ENCODE measurements at regions not wholly inside any gene's neighbourhood (a gene's known extent, or its start where the extent isn't known, plus 50 kb on each side); places are given as distances from the start of the nearest gene placed in this dataset.

DNA sequence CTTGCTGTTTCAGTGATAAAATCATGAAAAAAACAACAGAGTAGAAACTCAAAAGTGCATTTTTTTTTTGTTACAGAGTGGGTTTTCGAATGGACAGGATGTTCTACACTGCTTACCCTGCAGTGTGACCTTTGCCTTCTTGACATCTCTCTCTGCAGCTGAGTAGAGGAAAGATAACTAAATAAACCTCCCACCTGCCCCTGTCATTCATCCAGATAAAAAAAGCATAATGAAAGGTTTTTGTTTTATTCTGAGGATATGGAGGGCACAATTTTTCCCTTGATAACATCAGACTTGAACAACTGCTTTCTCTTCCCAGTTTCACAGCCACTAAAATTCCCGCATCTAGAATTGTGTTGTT, 193.6 kb upstream of the FOXQ1 start:
- DNase-seq (ENCODE audit: low spot score): no peak

DNA sequence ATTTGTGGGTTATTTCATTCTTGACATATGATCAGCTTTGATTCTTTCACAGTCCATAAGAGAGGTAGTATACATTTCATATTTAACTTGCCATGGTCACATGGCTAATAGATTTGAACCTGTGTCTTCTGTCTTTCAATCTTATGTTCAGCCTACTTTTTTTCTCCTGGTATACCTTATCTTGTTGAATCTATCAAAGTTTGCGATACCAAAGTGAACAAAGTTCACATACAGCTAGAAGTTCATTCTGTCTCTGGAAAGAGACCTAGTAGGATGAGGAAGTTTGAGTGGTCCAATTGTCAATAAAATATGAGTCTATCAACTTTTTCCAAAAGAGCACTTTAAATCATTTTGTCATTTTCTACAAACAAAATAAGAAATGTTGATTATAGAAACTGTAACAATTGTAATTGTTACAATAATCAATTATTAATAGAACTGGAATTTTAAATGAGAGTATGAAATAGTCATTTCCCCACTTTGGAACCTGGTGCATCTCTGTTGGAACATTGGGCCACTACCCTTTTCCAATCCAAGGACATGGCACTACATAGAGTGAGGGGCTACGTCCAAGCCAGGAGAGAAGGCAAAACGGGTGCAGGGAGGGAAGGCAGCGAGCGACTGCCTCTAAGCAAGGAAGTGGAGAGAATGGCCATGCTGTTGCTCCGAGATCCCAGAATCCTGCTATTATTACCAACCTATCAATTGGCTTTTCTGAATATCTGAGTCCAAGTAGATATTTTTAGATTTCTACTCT, 194.2 kb upstream of the FOXQ1 start:
- no peak for DNase-seq (ENCODE audit: low spot score)

DNA sequence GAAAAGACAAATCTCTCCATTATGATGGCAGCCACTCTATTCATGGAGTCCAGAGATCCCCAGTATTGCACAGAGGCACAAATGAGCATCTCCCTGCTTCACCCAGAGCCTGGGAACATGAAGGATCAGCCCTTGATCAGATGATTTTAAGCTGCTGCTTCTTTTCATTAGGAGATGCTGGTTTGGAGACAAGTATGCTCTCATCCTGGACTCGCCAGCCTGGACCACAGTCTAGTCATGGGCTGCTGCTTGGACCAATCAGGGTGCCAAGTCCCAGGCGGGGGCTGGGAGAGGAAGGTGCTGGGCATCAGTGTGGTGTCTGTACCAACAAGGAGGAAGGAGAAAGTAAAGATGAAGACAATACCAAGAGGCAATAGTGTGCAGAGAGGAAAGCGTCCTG, 195.7 kb upstream of the FOXQ1 start:
- no peak for DNase-seq (ENCODE audit: low spot score)

DNA sequence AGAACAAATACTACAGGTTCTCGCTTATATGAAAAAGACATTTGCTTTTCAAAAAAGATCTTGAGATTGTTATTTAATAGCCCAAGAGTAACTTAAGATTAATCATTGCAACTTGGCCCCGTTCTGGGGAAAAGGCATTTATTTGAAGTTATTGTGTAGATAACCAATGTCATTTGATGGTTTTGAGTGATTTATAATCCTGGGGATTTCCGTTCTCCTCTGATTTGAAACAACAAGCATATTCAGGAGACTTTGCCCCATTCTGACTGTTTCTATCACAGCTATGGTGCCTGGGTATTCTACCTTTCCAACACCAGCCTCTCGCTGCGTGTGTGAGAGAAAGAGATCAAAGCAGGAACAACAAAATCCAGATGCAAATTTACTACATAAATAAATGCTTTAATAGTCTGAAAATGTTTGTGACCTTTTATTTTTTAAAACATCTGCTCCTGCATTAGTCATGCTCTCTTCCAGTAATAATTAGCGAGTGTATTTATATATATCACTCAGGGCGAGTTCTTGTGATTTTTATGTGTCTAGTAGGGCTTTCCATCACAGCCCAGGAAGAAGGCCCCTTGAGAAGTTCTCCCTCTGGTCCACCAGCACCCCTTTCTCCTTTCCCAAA, 197.9 kb upstream of the FOXQ1 start:
- peak; percentile 41 for DNase-seq (ENCODE audit: low spot score)

DNA sequence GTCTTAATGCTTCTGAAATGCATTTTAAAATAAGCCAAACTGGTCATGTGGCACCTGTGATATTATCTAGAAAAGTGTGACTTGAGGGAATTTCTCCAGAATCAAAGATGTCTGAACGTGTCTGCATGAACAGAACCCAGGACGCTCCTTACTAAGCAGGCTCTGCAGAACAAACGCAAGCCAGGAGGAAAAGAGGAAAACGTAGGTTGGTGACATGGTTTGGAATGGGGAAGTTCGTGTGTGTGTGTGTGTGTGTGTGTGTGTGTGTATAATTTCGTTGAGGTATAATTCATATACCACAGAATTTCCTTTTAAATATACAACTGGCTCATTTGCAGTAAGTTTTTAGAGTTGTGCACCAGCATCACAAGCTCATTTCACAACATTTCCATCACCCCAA, 200.5 kb upstream of the FOXQ1 start:
- DNase-seq (ENCODE audit: low spot score): no peak

DNA sequence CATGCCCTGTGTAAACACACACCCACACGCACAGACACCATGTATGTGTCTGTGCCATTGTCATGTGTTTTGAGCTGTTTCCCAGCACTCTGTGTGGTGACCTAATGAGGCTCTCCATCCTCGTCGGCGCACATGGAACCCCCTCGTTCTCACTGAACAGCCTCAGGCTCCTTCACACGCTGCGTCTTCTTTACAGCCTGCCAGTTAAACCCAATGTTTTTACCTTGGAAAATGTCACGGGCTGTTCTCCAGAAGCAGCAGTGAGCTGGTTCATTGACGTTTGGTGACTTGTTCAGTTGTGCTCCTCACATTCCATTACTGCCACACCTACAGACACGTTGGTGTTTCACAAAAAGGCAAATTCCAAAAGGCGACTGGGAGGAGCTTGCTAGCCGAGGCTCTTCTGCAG, 201.0 kb upstream of the FOXQ1 start:
- DNase-seq (ENCODE audit: low spot score): no peak

DNA sequence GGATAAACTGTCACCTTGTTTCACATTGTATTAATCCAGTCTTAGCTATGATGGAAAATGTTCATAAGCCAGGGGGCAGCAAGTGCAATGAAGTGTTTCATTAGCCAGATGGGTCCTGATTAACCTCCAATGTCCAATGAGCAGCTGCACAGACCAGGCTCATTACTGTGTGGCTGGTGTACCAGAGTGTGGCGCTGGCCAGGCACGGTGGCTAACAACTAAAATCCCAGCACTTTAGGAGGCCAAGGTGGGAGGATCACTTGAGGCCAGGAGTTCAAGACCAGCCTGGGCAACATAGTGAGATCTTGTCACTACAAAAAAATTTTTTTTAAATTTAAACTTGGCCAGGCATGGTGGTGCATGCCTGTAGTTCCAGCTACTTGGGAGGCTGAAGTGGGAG, 201.7 kb upstream of the FOXQ1 start:
- no peak for DNase-seq (ENCODE audit: low spot score)

DNA sequence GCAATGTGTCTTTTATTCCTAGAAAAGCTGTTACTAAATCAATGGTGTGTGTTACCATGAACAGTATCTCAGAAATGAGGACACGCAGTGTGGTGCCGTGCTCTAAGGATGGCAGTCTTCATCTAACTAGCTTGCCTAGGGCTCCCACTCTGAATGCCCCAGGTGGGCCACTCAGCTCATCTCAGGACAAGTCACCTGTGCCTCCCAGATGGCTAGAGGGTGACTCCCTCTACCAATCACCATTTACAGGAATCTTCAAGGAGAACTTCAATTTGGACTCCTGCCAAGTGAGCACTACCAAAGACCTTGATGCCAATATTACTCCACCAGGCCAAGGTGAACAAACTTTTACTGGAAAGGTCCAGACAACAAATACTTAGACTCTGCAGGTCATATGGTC, 202.8 kb upstream of the FOXQ1 start:
- DNase-seq (ENCODE audit: low spot score): no peak

DNA sequence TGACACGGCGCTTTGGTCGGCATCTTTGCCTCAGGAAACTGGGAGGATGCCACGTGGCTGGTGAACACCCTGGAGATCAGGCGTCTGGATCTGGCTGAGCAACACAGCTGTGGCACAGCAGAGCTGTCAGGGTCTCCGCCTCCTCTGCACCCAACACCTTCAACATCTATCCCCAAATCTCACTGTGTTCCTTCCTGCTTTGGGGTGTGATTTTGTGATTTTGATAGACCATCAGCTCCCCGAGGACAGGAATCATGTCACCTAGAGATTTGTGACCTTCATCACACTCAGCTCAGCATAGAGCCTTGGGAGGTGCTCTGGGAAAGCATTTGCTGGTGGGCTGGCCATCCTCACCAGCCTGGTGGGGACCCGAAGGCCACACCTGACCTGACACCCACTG, 203.7 kb upstream of the FOXQ1 start:
- no peak for DNase-seq (ENCODE audit: low spot score)

DNA sequence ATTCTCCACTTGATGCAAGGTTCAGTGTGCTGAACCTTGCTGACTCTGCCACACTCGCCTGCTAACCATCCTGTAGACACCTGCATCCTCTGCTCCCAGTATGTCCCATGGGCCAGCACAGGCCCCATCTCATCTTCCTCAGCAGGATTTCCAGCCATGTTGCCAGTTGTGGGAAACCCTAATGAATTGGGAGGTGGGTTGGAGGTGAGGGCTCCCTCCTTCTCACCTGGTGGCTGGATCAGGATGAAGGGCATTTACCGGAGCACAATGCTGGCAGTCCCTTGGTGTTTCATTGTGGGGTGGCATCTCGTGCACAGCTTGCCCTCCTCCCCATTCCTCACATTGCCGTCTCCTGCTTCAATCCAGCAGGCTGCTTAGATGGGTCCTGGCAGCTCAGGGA, 204.3 kb upstream of the FOXQ1 start:
- no peak for DNase-seq (ENCODE audit: low spot score)

DNA sequence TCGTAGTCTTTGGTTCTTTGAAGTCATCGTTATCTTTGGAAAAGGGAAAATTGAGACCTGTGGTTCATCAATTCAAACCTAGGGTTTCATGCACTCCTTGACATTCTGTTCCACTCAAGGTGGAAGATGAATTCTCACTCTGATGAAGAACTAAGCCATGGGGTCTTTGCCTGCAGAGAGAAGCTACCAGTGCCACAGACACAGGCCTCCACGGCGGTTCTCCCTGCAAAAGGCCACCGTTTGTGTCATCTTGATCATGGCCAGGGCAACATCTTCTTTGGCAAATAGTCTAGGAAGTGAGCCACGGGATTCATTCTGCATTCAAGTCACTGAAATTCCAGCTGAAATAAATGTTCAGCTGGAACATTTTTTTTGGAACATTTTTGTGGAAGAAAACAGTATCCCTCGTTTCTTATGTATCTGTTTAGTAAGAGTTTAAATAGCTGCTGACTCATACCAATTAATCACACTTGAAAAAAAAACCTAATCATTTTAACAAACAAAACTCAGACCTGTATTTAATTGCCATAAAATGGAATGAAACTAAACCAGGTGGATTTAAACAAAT, 206.0 kb upstream of the FOXQ1 start:
- peak; percentile 56 for DNase-seq (ENCODE audit: low spot score)

DNA sequence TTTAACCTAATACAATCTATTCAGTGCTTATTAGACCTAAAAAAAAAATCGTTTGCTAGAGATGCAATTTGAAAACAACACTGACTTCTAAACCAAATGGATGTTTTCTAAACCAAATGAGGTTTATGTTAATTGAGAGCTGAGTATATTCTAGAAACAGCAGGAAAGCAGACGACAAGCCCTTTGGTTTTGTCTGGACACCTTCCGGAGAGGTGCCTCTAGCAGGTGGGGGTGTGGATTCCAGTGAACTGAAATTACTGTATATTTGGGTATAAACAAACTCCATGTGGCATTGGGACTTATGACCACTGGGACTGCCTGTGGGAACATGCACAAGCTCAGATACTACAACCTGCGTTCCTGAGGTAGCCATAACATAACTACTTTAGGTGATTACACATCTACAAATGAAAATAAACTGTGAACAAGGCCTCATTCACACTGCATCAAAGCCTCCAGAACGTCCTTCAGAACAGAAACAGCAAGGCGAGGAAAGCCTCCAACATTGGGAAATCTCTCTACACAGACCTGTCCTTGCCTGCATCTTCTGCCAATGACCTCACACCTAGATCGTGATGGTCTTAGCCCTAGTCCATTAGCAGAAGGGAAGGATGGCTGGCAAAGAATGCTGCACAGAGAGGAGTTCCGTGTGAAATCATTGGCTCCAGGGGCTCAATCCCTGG, 206.8 kb upstream of the FOXQ1 start:
- DNase-seq (ENCODE audit: low spot score): no peak

DNA sequence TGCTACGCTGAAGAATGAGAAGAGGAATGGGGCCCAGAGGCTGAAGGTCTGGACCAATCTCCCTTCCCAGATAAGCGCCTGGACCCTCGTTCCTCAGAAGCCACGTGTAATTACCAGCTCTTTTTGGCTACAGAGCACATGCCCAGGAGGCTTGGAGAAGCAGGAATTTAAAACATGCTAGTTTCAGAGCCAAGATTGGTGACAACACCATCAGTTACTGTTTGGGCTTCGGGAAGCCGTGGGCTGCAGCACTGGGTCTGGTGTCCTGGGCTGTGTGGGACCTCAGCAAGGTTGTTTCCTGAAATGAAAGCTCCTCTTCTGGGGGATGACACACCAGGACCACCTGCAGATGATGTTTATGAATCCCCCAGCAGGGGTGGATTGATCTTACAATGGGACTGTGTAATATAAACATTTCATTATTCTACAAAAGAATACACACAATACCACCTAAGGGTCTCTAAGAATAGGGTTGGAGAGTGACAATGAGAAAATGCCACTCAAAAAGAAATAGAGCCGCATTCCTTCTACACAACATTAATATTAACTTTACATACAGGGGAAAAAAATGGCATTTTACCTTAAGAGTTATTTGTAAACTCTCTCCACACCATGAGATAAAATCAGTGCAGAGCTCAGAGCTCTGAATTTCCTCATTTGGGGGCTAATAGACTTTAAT, 207.8 kb upstream of the FOXQ1 start:
- DNase-seq (ENCODE audit: low spot score): peak; percentile 56

DNA sequence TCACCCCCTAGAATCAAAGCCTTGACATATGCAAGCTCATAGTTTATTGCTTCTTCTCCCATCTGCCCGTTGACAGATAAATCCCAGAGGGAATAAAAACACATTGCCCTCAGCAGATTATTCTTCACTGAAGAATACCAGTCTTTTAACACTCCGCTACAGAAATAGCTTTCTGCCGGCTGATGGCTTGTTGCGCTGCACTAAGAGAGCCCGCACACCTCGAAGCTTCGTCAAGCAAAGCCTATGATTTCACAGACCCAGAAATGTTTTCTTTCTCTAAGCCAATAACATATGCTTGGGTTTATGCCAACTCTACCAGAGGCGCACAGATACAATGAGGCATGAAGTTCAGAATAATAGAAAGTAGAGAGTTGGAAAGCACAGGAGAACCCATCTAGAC, 208.9 kb upstream of the FOXQ1 start:
- DNase-seq (ENCODE audit: low spot score): no peak

DNA sequence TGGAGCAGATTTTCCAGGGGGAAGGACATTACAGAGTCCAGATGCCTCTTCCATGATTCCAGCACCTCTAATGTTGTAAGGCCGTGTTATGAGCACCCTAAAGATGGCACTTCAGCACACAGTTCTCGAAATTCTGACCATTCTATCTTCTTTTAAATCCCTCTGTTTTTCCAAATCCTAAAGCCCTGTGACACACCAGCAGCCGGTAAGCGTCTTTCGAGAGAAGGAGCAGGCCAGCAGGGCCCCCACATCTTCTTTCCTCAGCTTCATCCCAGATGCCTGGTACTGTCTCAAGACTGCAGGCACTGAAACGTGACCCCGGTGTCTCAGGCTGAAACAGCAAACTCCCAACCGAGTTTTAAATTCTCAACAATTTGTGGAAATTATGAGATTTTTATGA, 211.6 kb upstream of the FOXQ1 start:
- DNase-seq (ENCODE audit: low spot score): no peak

DNA sequence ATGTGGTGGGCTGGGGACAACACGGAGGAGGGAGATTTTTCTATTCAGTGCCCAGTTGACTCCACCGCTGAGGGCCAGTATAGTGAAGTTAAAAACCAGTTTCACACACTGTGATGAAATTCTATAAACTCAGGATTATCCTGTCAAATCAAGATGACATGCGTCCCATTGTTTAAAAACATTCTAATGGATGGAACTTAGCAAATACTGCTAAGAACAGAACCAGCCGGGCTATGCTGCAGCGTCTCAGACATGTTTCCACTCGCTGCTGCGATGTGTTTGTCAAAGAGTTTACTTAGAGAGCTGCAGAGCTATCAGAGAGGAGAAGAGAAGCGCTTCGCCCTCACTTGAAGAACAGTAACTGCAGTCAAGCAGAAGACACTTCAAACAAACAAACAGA, 212.6 kb upstream of the FOXQ1 start:
- DNase-seq (ENCODE audit: low spot score): no peak

DNA sequence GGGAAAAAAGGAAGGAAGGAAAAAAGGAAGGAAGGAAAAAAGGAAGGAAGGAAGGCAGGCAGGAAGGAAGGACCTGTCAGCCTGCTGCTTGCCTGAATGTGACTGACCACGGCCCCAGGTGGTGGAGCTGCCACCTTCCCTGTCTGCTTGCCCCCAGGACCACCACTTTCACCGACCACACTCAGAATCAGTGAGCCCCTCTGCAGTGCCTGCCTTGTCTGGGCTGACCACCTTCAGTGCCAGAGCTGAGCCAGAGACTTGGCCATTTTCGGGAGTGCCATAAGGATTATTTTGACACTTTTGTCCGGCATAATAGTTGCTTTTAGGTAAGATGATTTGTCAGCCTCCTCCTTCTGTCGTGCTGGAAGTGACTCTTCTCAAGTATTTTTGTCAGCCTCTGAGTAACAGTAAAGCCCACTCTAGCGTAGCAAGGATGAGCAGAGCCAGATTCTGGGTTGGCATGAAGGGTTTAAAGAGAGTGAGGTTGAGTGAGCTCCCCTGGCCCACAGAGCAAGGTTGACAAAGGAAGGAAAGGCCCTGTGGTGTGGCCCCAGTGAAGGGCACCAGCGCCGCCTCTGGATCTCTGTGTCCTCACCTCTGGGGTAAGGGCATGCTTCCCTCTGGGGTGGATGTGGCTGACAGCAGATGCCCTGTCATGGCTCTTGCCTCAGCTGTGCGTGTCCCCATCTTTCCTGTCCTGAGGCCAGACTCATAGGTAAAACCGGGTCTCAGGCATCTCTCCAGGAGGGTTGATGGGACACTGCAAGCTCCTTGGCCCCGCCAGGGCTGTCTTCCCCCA, 214.7 kb upstream of the FOXQ1 start:
- no peak for DNase-seq (ENCODE audit: low spot score)

DNA sequence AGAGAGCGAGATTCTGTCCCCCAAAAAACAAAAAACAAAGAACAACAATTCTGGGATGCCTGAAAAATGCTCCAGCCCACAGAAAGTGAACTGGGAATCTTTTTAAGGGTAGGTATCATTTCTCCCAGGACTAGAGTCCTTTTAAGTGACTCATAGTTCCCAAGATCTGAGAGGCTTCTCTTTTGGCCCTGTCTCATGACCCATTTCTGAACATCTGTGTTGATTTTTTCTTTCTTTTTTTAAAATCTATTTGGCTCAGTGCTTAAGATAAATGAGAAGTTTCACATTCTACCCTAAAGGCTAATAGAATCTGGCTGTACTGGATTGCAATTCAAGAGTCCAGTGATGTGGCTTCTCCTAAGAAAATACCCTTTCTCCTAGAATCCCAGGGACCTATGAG, 217.6 kb upstream of the FOXQ1 start:
- DNase-seq (ENCODE audit: low spot score): peak; percentile 80

DNA sequence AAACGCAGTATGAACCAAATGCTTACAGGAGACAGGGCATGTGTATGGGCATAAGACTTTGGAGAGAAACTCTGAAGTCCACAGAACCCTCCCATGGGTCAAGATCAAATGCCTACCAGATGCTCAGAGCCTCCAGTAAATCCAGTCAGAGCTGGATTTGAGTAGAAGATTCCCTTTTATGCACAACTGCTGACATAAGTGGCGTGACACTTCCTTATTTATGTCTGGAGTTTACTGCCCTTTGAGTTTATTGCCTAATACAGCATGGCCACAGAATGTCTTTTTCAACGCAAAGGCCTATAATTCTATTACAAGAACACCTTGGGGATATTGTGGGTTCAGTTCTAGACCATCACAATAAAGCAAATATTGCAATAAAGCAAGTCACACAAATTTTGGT, 220.0 kb upstream of the FOXQ1 start:
- peak; percentile 11 for DNase-seq (ENCODE audit: low spot score)

DNA sequence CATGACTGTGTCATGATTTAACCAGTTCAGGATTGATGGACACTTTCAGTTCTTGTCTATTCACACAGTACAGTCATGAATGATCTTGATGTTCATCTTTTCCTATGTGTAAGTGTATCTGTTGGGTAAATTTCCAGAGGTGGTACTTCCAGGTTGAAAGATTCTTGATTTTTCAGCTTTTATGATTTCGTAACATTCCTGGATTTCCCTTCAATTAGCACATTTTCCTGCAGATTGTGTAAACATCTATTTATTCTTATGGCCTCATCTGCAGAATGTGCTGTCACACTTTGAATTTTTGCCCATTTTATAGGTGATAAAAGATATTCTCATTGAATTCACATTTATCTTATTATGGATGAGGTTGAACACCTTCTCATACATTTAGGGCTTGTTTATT, 222.0 kb upstream of the FOXQ1 start:
- no peak for DNase-seq (ENCODE audit: low spot score)

DNA sequence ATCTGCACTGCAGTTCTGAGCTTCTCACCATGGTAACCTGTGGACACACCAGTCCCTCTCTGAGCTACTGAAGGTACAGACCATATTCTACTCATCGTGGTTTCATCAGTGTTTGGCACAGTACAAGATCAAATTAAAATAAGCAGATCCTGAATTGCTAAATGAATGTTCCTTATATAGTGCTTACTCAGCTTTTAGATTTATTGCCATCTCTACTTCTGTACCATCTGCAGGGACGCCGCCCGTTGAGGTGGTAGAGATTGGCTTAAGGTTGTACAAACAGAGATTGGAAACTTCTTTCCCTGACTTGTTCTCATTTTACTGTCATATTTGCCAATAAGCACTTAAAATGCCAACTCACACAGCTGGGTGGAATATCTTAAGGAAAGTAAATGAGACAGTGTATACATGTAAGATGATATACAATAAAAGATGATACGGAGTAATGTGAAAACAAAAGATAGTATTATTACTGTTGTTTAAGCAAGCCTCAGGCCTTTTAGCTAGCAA, 223.4 kb upstream of the FOXQ1 start:
- no peak for DNase-seq (ENCODE audit: low spot score)

Data from AG08395 (cell line).